Glomerular visceral epithelial cell (primary cell): ENCODE measurements at regions not wholly inside any gene's neighbourhood (a gene's known extent, or its start where the extent isn't known, plus 50 kb on each side); places are given as distances from the start of the nearest gene placed in this dataset.
"Not testable (repeated sequence)": the region's sequence is repeated elsewhere in the genome, so short reads cannot be mapped to it uniquely, and the experiment has no call there.

Source experiments
- DNase-seq: peaks from one replicate; pipeline ENCODE4 v3.0.0-alpha.2; 2016; ENCODE audit errors: extremely low spot score

- DNase-seq = peak; percentile 67
Measured at GRCh38 chr6:47407300-47408281, 70.0 kb upstream of the CD2AP start.

GRCh38 chr6:47413752-47414422 is 63.7 kb upstream of the CD2AP start:
- DNase-seq = peak; percentile 75

- DNase-seq = peak; percentile 66
Measured at GRCh38 chr6:47414423-47415167, 63.0 kb upstream of the CD2AP start.

GRCh38 chr6:47416396-47417345 is 60.9 kb upstream of the CD2AP start:
- no peak for DNase-seq

- DNase-seq = peak; percentile 86
Measured at GRCh38 chr6:47419621-47420020, 58.0 kb upstream of the CD2AP start.

GRCh38 chr6:47420394-47421371 is 56.9 kb upstream of the CD2AP start:
- DNase-seq = peak; percentile 52

- DNase-seq = no peak
Measured at GRCh38 chr6:47423079-47423478, 54.5 kb upstream of the CD2AP start.

GRCh38 chr6:47424436-47424836 is 53.2 kb upstream of the CD2AP start:
- no peak for DNase-seq

GRCh38 chr6:47425724-47426123 is 51.9 kb upstream of the CD2AP start:
- DNase-seq = not testable (repeated sequence)

- no peak for DNase-seq
Measured at GRCh38 chr6:47426524-47427302, 50.9 kb upstream of the CD2AP start.

GRCh38 chr6:47427680-47428079 is 49.9 kb upstream of the CD2AP start:
- DNase-seq = no peak
